Ascending aorta (tissue), 2 donors: ENCODE measurements at regions not wholly inside any gene's neighbourhood (a gene's known extent, or its start where the extent isn't known, plus 50 kb on each side); places are given as distances from the start of the nearest gene placed in this dataset.

Source experiments
- DNase-seq, 2 donors: peaks; one replicate each; pipeline ENCODE4 v3.0.0-alpha.2; 2019; ENCODE audit warnings: low spot score in 2 of 2
- H3K27ac ChIP-seq, 2 donors: fragments of 200-600 bp; sonication (generic); one replicate each; pipeline ENCODE4 v1.5.1; 2016 to 2017; ENCODE audit warnings: mild to moderate bottlenecking in 1 of 2
- H3K27me3 ChIP-seq: fragments of 200-600 bp; sonication (generic); one replicate; pipeline ENCODE4 v1.5.1; 2017
- H3K36me3 ChIP-seq, 2 donors: fragments of 200-600 bp; sonication (generic); one replicate each; pipeline ENCODE4 v1.5.1; 2016
- H3K4me1 ChIP-seq, 2 donors: fragments of 200-600 bp; sonication (generic); one replicate each; pipeline ENCODE4 v1.5.1; 2016 to 2017; ENCODE audit warnings: mild to moderate bottlenecking in 1 of 2
- H3K4me3 ChIP-seq, 2 donors: fragments of 200-600 bp; sonication (generic); one replicate each; pipeline ENCODE4 v1.5.1; 2016 to 2017; ENCODE audit warnings: mild to moderate bottlenecking in 1 of 2
- H3K9me3 ChIP-seq, 2 donors: fragments of 200-600 bp; sonication (generic); one replicate each; pipeline ENCODE4 v1.5.1; 2016
- intact Hi-C: fragments of 100-400 bp; cut with DNase I; formaldehyde crosslinking; loops from one replicate; pipeline ENCODE4 v1.15.1; 2023
- TF ChIP-seq, protein P1 (sequence below), 3 experiments: fragments of 200-600 bp in 2 of 3; fragments of 450-650 bp in 1 of 3; sonication (generic) in 2 of 3; IDR thresholded peaks; one replicate each; pipeline ENCODE4 v1.5.1; 2016 to 2019; ENCODE audit warnings: antibody characterized with exemption in 3 of 3, mild to moderate bottlenecking in 1 of 3, moderate library complexity in 1 of 3

DNA sequence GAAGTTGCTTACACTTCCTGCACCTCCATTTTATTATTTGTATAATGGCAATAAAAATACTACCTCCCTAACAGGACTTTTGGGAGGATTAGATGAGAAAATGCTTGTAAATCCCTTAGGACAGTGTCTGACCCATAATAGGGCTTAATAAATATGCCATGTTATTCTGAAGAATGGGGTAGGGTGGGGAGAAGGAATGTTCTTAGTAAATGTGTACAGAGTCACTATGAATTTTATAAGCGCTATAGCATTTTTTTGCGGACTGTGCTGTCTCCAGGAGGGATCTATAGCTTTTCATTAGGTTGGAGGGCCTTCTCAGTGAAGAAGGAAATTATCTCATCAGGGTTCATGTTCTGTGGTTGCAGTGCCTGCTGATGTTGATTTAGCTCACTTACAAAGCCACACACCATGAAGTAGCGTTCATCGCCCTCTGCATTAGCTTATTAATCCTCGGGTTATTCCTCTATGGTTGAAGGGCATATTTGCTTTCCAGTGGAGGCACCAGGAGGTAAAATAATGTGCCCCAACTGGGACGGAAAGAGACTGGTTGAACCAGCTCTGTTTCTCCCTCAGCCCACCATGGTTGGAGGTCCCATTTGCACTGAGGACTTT lies 497.1 kb downstream of the ARHGEF28 start:
- TF ChIP-seq, protein P1, sequence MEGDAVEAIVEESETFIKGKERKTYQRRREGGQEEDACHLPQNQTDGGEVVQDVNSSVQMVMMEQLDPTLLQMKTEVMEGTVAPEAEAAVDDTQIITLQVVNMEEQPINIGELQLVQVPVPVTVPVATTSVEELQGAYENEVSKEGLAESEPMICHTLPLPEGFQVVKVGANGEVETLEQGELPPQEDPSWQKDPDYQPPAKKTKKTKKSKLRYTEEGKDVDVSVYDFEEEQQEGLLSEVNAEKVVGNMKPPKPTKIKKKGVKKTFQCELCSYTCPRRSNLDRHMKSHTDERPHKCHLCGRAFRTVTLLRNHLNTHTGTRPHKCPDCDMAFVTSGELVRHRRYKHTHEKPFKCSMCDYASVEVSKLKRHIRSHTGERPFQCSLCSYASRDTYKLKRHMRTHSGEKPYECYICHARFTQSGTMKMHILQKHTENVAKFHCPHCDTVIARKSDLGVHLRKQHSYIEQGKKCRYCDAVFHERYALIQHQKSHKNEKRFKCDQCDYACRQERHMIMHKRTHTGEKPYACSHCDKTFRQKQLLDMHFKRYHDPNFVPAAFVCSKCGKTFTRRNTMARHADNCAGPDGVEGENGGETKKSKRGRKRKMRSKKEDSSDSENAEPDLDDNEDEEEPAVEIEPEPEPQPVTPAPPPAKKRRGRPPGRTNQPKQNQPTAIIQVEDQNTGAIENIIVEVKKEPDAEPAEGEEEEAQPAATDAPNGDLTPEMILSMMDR (IDR thresholded peaks at IDR 0.05) = no peak
- DNase-seq = no peak
- Histone ChIP-seq H3K4me1 (no peaks in the 10 kb centered on the region), H3K27ac (no peak overlapping the region), H3K27me3 (no peaks in the 10 kb centered on the region), H3K36me3 (no peaks in the 10 kb centered on the region), H3K9me3 (no peaks in the 10 kb centered on the region), H3K4me3 (no peak overlapping the region)
- intact Hi-C loops = no loop called here

DNA sequence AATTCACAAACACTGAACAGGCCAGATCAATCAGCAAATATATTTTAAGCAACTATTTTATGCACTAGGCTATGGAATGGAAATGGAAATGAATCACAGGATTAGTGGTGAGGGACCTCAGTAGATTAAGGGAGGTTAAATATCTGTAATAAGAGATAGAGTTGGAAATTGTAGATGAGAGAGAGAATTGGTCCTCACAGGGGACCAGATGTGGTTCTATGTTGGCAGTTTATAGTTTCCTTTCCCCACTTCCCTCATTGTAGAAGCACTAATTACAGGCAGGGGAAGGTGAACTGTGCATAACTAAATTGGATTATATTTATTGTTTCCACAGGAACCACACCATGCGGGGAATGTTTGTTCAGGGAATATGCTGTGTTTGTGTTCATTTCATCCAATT lies 496.2 kb downstream of the ARHGEF28 start:
- H3K9me3 ChIP-seq = no peaks in the 10 kb centered on the region
- no peak for DNase-seq
- no peaks in the 10 kb centered on the region for H3K27me3 ChIP-seq
- H3K4me1 ChIP-seq = no peaks in the 10 kb centered on the region
- H3K4me3 ChIP-seq = no peak overlapping the region
- TF ChIP-seq, protein P1 (IDR thresholded peaks at IDR 0.05) = no peak
- intact Hi-C loops = no loop called here
- H3K36me3 ChIP-seq = no peaks in the 10 kb centered on the region
- H3K27ac ChIP-seq = no peak overlapping the region

DNA sequence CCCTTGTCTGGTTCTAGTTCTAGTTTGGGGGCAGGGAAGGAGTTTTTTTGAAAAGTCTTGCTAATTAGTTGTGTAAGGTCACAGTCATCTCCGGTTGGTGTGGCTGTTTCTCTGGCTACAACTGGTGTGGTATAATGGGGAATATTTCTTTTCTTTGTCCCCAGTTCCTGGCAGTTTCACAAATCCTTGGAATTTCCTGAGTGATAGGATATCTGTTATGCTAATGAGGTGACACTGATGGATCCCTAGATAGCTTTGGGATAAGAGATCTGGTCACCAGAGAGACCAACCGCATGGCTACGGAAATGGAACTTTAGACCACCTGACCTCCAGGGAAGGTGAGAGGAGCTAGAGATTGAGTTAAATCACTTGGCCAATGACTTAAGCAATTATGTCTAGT lies 494.6 kb downstream of the ARHGEF28 start:
- no peak for DNase-seq
- H3K9me3 ChIP-seq = no peaks in the 10 kb centered on the region
- H3K36me3 ChIP-seq = no peaks in the 10 kb centered on the region
- intact Hi-C loops = no loop called here
- H3K27me3 ChIP-seq = no peaks in the 10 kb centered on the region
- H3K4me3 ChIP-seq = no peak overlapping the region
- no peaks in the 10 kb centered on the region for H3K4me1 ChIP-seq
- no peak overlapping the region for H3K27ac ChIP-seq
- TF ChIP-seq, protein P1 (IDR thresholded peaks at IDR 0.05) = no peak

DNA sequence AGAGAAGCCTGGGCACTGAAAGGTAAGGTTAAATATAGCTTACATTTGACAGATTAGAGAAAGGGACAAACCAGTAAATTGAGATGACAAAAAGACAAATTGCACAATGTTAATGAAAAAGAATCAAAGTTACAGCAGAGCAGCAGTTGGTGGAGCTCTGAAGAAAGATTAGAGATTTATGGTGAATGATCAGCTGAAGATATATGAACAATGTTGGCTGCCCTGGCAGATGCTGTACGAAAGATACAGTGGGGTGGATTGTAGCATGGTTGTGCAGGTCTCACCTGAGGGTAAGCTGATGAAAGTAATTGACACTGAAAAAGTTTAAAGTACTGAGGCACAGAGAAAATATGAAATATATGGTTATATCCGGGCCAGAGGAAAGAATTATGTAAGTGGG lies 492.1 kb downstream of the ARHGEF28 start:
- intact Hi-C loops = no loop called here
- TF ChIP-seq, protein P1 (IDR thresholded peaks at IDR 0.05) = no peak
- no peaks in the 10 kb centered on the region for H3K4me1 ChIP-seq
- no peaks in the 10 kb centered on the region for H3K9me3 ChIP-seq
- no peaks in the 10 kb centered on the region for H3K36me3 ChIP-seq
- H3K4me3 ChIP-seq = no peak overlapping the region
- H3K27ac ChIP-seq = no peak overlapping the region
- no peak for DNase-seq
- H3K27me3 ChIP-seq = no peaks in the 10 kb centered on the region

DNA sequence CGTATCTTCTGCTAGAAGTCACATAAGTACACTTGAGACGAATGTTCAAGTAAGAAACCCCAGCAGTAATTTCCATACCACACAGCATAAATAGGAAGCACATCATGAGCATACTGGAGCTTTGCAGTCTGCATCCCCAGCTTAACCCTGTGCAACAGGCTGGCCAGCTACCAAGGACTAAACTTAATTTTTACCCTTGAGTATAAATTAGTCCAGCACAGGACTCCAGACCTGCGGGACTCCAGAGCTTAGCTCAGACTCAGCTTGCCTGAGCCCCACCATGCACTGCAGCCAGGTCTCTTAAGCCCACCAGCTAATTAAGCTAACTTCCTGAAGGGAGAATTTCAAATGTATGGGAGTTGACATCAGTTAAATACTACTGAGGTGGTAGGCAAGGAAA lies 491.0 kb downstream of the ARHGEF28 start:
- TF ChIP-seq, protein P1 (IDR thresholded peaks at IDR 0.05) = no peak
- no peak overlapping the region for H3K4me3 ChIP-seq
- H3K4me1 ChIP-seq = no peaks in the 10 kb centered on the region
- no peaks in the 10 kb centered on the region for H3K27me3 ChIP-seq
- no peaks in the 10 kb centered on the region for H3K36me3 ChIP-seq
- no peak overlapping the region for H3K27ac ChIP-seq
- no peak for DNase-seq
- no peaks in the 10 kb centered on the region for H3K9me3 ChIP-seq
- intact Hi-C loops = no loop called here

DNA sequence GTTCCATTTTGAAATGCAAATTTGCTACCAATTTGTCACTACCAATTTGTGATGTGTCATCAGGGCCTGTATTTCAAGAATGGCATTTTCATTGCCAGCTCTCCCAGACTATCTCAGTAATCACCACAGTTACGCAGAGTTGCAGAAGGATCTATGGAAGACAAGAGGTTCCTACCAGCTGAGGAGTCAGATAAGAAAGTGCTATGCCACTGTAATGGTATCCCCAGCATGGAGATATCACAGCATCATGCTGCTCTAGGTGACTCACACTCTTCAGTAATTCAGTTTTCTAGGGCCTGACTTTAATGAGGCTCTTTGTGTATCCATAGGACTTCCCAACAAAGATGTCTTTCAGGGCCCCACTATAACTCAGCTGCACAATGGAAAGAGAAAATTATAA lies 490.3 kb downstream of the ARHGEF28 start:
- H3K27ac ChIP-seq = no peak overlapping the region
- no peaks in the 10 kb centered on the region for H3K27me3 ChIP-seq
- DNase-seq = no peak
- H3K36me3 ChIP-seq = no peaks in the 10 kb centered on the region
- intact Hi-C loops = no loop called here
- no peak overlapping the region for H3K4me3 ChIP-seq
- no peaks in the 10 kb centered on the region for H3K9me3 ChIP-seq
- TF ChIP-seq, protein P1 (IDR thresholded peaks at IDR 0.05) = no peak
- no peaks in the 10 kb centered on the region for H3K4me1 ChIP-seq
